Heart left ventricle (tissue), 16 donors: ENCODE measurements at regions not wholly inside any gene's neighbourhood (a gene's known extent, or its start where the extent isn't known, plus 50 kb on each side); places are given as distances from the start of the nearest gene placed in this dataset.

Experiments used
- ATAC-seq, 4 donors: fragments of 200-7000 bp; cut with Tn5 transposase; one replicate each; pipeline ENCODE4 v1.9.1; 2020 to 2022; ENCODE audit warnings: moderate library complexity in 4 of 4, mild to moderate bottlenecking in 3 of 4, moderate number of reproducible peaks in 1 of 4
- DNase-seq, 5 donors: peaks; one replicate each; pipeline ENCODE4 v3.0.0-alpha.2; 2020
- H3K27ac ChIP-seq, 12 donors: fragments of 200-600 bp; sonication (generic) in 4 of 12; one replicate each; pipeline versions ENCODE4 v1.5.0 to v1.8.0; 2016 to 2022; ENCODE audit warnings: mild to moderate bottlenecking in 2 of 12
- H3K27me3 ChIP-seq, 9 donors: fragments of 200-600 bp; sonication (generic) in 2 of 9; one replicate each; pipeline versions ENCODE4 v1.5.1 to v1.8.0; 2016 to 2022; ENCODE audit warnings: mild to moderate bottlenecking in 3 of 9
- H3K36me3 ChIP-seq, 9 donors: fragments of 200-600 bp; sonication (generic) in 2 of 9; one replicate each; pipeline versions ENCODE4 v1.5.0 to v1.8.0; 2018 to 2022; ENCODE audit warnings: mild to moderate bottlenecking in 2 of 9
- H3K4me1 ChIP-seq, 12 donors: fragments of 200-600 bp; sonication (generic) in 4 of 12; one replicate each; pipeline versions ENCODE4 v1.5.0 to v1.8.0; 2016 to 2022; ENCODE audit warnings: mild to moderate bottlenecking in 3 of 12
- H3K4me3 ChIP-seq, 12 donors: fragments of 200-600 bp; sonication (generic) in 4 of 12; one replicate each; pipeline versions ENCODE4 v1.5.0 to v1.8.0; 2017 to 2022; ENCODE audit warnings: mild to moderate bottlenecking in 9 of 12, moderate library complexity in 4 of 12
- H3K9me3 ChIP-seq, 12 donors: fragments of 200-600 bp; sonication (generic) in 4 of 12; one replicate each; pipeline versions ENCODE4 v1.5.0 to v1.8.0; 2016 to 2022; ENCODE audit warnings: mild to moderate bottlenecking in 1 of 12
- POLR2A ChIP-seq, 2 donors: fragments of 450-650 bp; IDR thresholded peaks; one replicate each; pipeline ENCODE4 v1.6.1; 2017; ENCODE audit warnings: antibody characterized with exemption in 2 of 2, mild to moderate bottlenecking in 2 of 2, moderate library complexity in 2 of 2
- WGBS, 4 donors: extraction: QIAGEN DNeasy Blood & Tissue Kit in 2 of 4; methylation state at CpG; one replicate each; pipeline versions ENCODE4 v1.1.5 to v1.1.7; 2013 to 2018; 5-methylcytosine and 5-hydroxymethylcytosine counted together
- intact Hi-C, 10 donors: fragments of 100-400 bp; cut with DNase I; formaldehyde crosslinking; loops; one replicate each; pipeline versions ENCODE4 v1.11.1 to v1.14.2; 2022
- TF ChIP-seq, protein P1 (sequence below), 12 donors: fragments of 200-600 bp; sonication (generic) in 4 of 12; IDR thresholded peaks; one replicate each; pipeline versions ENCODE4 v1.5.0 to v1.8.0; 2018 to 2022; ENCODE audit warnings: antibody characterized with exemption in 12 of 12, mild to moderate bottlenecking in 5 of 12
- donor health status: ischemic (EF 13 %, LVEDD 7.1; RV severe dilation, severe dysfunction).
- donor health status: healthy with polysubstance abuse.
- donor health status: DM: no; HTN: yes; CAD: no.
- donor health status: DM: no; HTN: no; CAD: no.
- donor health status: ischemic (EF 25% LVEDD 6.9; RV normal size, moderate dysfunction).
- donor health status: ischemic (EF 25% LVEDD 5.7; RV mildly dilated, moderate dysfunction).
- donor health status: healthy.
- donor health status: DM: yes; HTN: yes; CAD: no.
- donor health status: ischemic (EF 35%, LVEDD 5.7; RV mildly dilated, moderate dysfunction).
- donor health status: nonischemic (EF 11% LVEDD 7.7; RV severe dilation, severe dysfunction).
- donor health status: DM: yes; HTN: yes; CAD: no.
- donor health status: PGD.
- donor health status: ischemic (EF 29% LVEDD 5.4; RV normal size, mild dysfunction).
- donor health status: nonischemic (EF 23%, LVEDD 6.1; RV moderate dilation, normal function).

- Histone ChIP-seq H3K4me3 (no peak overlapping the region), H3K9me3 (peaks cover 0 to 14% (median 2%) of the 10 kb centered on the region in 12 donors), H3K36me3 (no peaks in the 10 kb centered on the region), H3K4me1 (no peaks in the 10 kb centered on the region), H3K27me3 (no peaks in the 10 kb centered on the region), H3K27ac (no peak overlapping the region)
- ATAC-seq (no peak), DNase-seq (no peak)
- TF ChIP-seq POLR2A (IDR thresholded peaks at IDR 0.05): no peak
- TF ChIP-seq, protein P1, sequence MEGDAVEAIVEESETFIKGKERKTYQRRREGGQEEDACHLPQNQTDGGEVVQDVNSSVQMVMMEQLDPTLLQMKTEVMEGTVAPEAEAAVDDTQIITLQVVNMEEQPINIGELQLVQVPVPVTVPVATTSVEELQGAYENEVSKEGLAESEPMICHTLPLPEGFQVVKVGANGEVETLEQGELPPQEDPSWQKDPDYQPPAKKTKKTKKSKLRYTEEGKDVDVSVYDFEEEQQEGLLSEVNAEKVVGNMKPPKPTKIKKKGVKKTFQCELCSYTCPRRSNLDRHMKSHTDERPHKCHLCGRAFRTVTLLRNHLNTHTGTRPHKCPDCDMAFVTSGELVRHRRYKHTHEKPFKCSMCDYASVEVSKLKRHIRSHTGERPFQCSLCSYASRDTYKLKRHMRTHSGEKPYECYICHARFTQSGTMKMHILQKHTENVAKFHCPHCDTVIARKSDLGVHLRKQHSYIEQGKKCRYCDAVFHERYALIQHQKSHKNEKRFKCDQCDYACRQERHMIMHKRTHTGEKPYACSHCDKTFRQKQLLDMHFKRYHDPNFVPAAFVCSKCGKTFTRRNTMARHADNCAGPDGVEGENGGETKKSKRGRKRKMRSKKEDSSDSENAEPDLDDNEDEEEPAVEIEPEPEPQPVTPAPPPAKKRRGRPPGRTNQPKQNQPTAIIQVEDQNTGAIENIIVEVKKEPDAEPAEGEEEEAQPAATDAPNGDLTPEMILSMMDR (IDR thresholded peaks at IDR 0.05): no peak
- intact Hi-C loops: no loop called here
- 84 to 100% (median 87%) methylated on average over 2 of the region's 2 CpGs for WGBS, 4 donors
Observed at GRCh38 chr14:29370024-29370423, 557.6 kb downstream of the PRKD1 start.

DNA sequence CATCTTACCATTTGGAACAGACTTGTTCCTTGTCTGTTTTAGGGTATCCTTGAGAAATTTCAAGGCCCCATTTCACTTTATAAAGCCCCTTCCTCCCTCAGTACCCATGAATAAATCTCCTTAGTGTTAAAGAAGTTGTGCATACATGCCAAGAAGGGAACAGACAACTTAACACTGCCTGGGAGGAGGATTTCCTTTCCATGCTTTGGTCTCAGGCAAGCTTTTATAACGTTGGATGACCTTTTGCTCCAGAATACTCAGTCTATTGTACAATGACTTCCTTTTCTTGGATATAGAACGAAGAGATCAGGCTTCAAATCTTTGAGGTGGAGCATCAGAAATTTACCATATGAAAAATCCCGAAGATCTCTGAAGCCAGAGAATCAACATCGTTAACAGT lies 551.4 kb downstream of the PRKD1 start:
- WGBS, 4 donors: 50 to 55% (median 54%) methylated on average over 4 of the region's 4 CpGs

GRCh38 chr14:29380826-29381225 lies 546.8 kb downstream of the PRKD1 start:
- Histone ChIP-seq H3K9me3 (no peaks in the 10 kb centered on the region), H3K4me3 (no peak overlapping the region), H3K4me1 (no peaks in the 10 kb centered on the region), H3K27me3 (no peaks in the 10 kb centered on the region), H3K36me3 (no peaks in the 10 kb centered on the region), H3K27ac (no peak overlapping the region)
- WGBS, 4 donors: 86 to 90% (median 89%) methylated on average over 12 of the region's 12 CpGs
- intact Hi-C loops: loop anchor here in 1 of 10 donors (10.0 kb wide), 1 partner anchor 96 kb away; no protein-coding TSS in a partner anchor
- DNase-seq (no peak), ATAC-seq (no peak)
- TF ChIP-seq POLR2A (IDR thresholded peaks at IDR 0.05): no peak
- TF ChIP-seq, protein P1 (IDR thresholded peaks at IDR 0.05): no peak

More for the DNA sequence above, 551.4 kb downstream of the PRKD1 start:
- H3K9me3 ChIP-seq: no peaks in the 10 kb centered on the region
- H3K4me3 ChIP-seq: no peak overlapping the region
- no peaks in the 10 kb centered on the region for H3K4me1 ChIP-seq
- no peak for TF ChIP-seq POLR2A (IDR thresholded peaks at IDR 0.05)
- TF ChIP-seq, protein P1 (IDR thresholded peaks at IDR 0.05): no peak
- no peak for ATAC-seq
- no peak overlapping the region for H3K27ac ChIP-seq
- DNase-seq: no peak
- intact Hi-C loops: no loop called here
- no peaks in the 10 kb centered on the region for H3K36me3 ChIP-seq
- no peaks in the 10 kb centered on the region for H3K27me3 ChIP-seq

GRCh38 chr14:29388571-29388970 lies 539.1 kb downstream of the PRKD1 start:
- no peaks in the 10 kb centered on the region for H3K9me3 ChIP-seq
- H3K4me1 ChIP-seq: no peaks in the 10 kb centered on the region
- intact Hi-C loops: loop anchor here in 1 of 10 donors (10.0 kb wide), 1 partner anchor 104 kb away; no protein-coding TSS in a partner anchor
- H3K4me3 ChIP-seq: no peak overlapping the region
- 63 to 73% (median 70%) methylated on average over 2 of the region's 2 CpGs for WGBS, 4 donors
- no peak for DNase-seq
- TF ChIP-seq POLR2A (IDR thresholded peaks at IDR 0.05): no peak
- TF ChIP-seq, protein P1 (IDR thresholded peaks at IDR 0.05): no peak
- H3K27me3 ChIP-seq: peaks cover 0 to 5% (median 0%) of the 10 kb centered on the region in 9 donors
- H3K27ac ChIP-seq: no peak overlapping the region
- no peaks in the 10 kb centered on the region for H3K36me3 ChIP-seq
- no peak for ATAC-seq
